CD4-positive, alpha-beta memory T cell (primary cell): ENCODE measurements at regions not wholly inside any gene's neighbourhood (a gene's known extent, or its start where the extent isn't known, plus 50 kb on each side); places are given as distances from the start of the nearest gene placed in this dataset.

Experiments used
- CTCF ChIA-PET: fragments of 350-600 bp; sonication (Branson Sonifier 250); formaldehyde crosslinking; loops from one replicate; lab custom pipeline; 2021; ENCODE audit warnings: inconsistent platforms; ENCODE audit not compliant: partially characterized antibody; lab: Charles Lee
- POLR2A ChIA-PET: fragments of 350-600 bp; sonication (Branson Sonifier 250); formaldehyde crosslinking; loops from one replicate; lab custom pipeline; 2021; ENCODE audit not compliant: partially characterized antibody; lab: Charles Lee
- DNase-seq, 5 donors: peaks; one replicate each; pipeline versions ENCODE4 v3.0.0 to v3.0.0-alpha.2; 2020 to 2022; ENCODE audit warnings: mixed read lengths in 1 of 5
- H3K27ac ChIP-seq: one replicate; pipeline ENCODE4 v1.7.0; 2013; ENCODE audit warnings: low read depth, low read length
- H3K27me3 ChIP-seq: 2 replicates; pipeline ENCODE4 v1.7.0; 2013; ENCODE audit warnings: mild to moderate bottlenecking, low read length, moderate library complexity; ENCODE audit not compliant: insufficient read depth
- H3K36me3 ChIP-seq: 2 replicates; pipeline ENCODE4 v1.7.0; 2013; ENCODE audit warnings: mild to moderate bottlenecking, low read length, moderate library complexity; ENCODE audit not compliant: insufficient read depth
- H3K4me1 ChIP-seq: 2 replicates; pipeline ENCODE4 v1.7.0; 2013; ENCODE audit warnings: mild to moderate bottlenecking, low read length, moderate library complexity; ENCODE audit not compliant: insufficient read depth
- H3K4me3 ChIP-seq, 2 donors: one replicate each; pipeline ENCODE4 v1.7.0; 2013; ENCODE audit warnings: low read length in 2 of 2, mild to moderate bottlenecking in 1 of 2
- H3K9me3 ChIP-seq, 2 donors: one replicate each; pipeline ENCODE4 v1.7.0; 2013; ENCODE audit warnings: low read length in 2 of 2, control low read depth in 1 of 2; ENCODE audit not compliant: control insufficient read depth in 1 of 2
- H3K27ac Mint-ChIP-seq, 7 donors: one replicate each; pipeline ENCODE4 v1.8.0; 2020 to 2021; ENCODE audit warnings: mixed read lengths in 7 of 7, mild to moderate bottlenecking in 6 of 7, inconsistent platforms in 3 of 7, moderate library complexity in 3 of 7
- H3K27me3 Mint-ChIP-seq, 2 donors: one replicate each; pipeline ENCODE4 v1.8.0; 2020 to 2021; ENCODE audit warnings: mixed read lengths in 2 of 2
- H3K36me3 Mint-ChIP-seq, 2 donors: one replicate each; pipeline ENCODE4 v1.8.0; 2020 to 2021; ENCODE audit warnings: mixed read lengths in 2 of 2, inconsistent platforms in 1 of 2, mild to moderate bottlenecking in 1 of 2
- H3K4me1 Mint-ChIP-seq, 4 donors: one replicate each; pipeline ENCODE4 v1.8.0; 2020 to 2021; ENCODE audit warnings: mixed read lengths in 4 of 4, mild to moderate bottlenecking in 1 of 4
- H3K4me3 Mint-ChIP-seq, 8 donors: one replicate each; pipeline ENCODE4 v1.8.0; 2020 to 2021; ENCODE audit warnings: mixed read lengths in 8 of 8, mild to moderate bottlenecking in 7 of 8, moderate library complexity in 6 of 8, inconsistent platforms in 3 of 8
- H3K9me3 Mint-ChIP-seq, 8 donors: one replicate each; pipeline ENCODE4 v1.8.0; 2020 to 2021; ENCODE audit warnings: mixed read lengths in 8 of 8, mild to moderate bottlenecking in 5 of 8, inconsistent platforms in 3 of 8, moderate library complexity in 1 of 8
- intact Hi-C: fragments of 100-400 bp; cut with micrococcal nuclease; formaldehyde crosslinking; loops from one replicate; pipeline ENCODE4 v1.15.1; 2023

GRCh38 chr1:81660286-81660685 lies 140.4 kb upstream of the ADGRL2 start:
- H3K27me3 ChIP-seq = no peaks in the 10 kb centered on the region
- ChIA-PET POLR2A (no interaction called here), CTCF (no interaction called here)
- no peaks in the 10 kb centered on the region for H3K4me1 ChIP-seq
- no peaks in the 10 kb centered on the region for H3K9me3 ChIP-seq
- no peak overlapping the region for H3K4me3 ChIP-seq
- Mint-ChIP-seq H3K36me3 (no peaks in the 10 kb centered on the region), H3K4me3 (no peak overlapping the region), H3K27me3 (no peaks in the 10 kb centered on the region), H3K4me1 (no peaks in the 10 kb centered on the region), H3K9me3 (peaks cover 0 to 4% (median 0%) of the 10 kb centered on the region in 8 donors), H3K27ac (no peak overlapping the region)
- intact Hi-C loops = no loop called here
- DNase-seq = no peak
- no peaks in the 10 kb centered on the region for H3K36me3 ChIP-seq
- H3K27ac ChIP-seq = no peak overlapping the region

- DNase-seq = no peak
- intact Hi-C loops = no loop called here
- CTCF ChIA-PET = no interaction called here
- peaks cover 0 to 8% (median 3%) of the 10 kb centered on the region in 8 donors for H3K9me3 Mint-ChIP-seq
- no peak overlapping the region for H3K27ac ChIP-seq
- no peaks in the 10 kb centered on the region for H3K27me3 Mint-ChIP-seq
- H3K27ac Mint-ChIP-seq = no peak overlapping the region
- no peaks in the 10 kb centered on the region for H3K9me3 ChIP-seq
- no peaks in the 10 kb centered on the region for H3K36me3 ChIP-seq
- H3K4me1 ChIP-seq = no peaks in the 10 kb centered on the region
- no peak overlapping the region for H3K4me3 Mint-ChIP-seq
- H3K4me3 ChIP-seq = no peak overlapping the region
- POLR2A ChIA-PET = no interaction called here
- H3K27me3 ChIP-seq = no peaks in the 10 kb centered on the region
- no peaks in the 10 kb centered on the region for H3K4me1 Mint-ChIP-seq
- H3K36me3 Mint-ChIP-seq = no peaks in the 10 kb centered on the region
Measured at GRCh38 chr1:81654657-81655056, 146.1 kb upstream of the ADGRL2 start.

GRCh38 chr1:81654147-81654546 lies 146.6 kb upstream of the ADGRL2 start:
- CTCF ChIA-PET = interaction anchor here (0.7 kb wide), 1 partner anchor 25 kb away, joined by 3 read pairs; no protein-coding TSS in a partner anchor
- Mint-ChIP-seq H3K9me3 (peaks cover 0 to 8% (median 3%) of the 10 kb centered on the region in 8 donors), H3K36me3 (no peaks in the 10 kb centered on the region), H3K27ac (no peak overlapping the region), H3K4me3 (no peak overlapping the region), H3K4me1 (no peaks in the 10 kb centered on the region), H3K27me3 (no peaks in the 10 kb centered on the region)
- POLR2A ChIA-PET = no interaction called here
- DNase-seq = no peak
- no peak overlapping the region for H3K4me3 ChIP-seq
- no peaks in the 10 kb centered on the region for H3K36me3 ChIP-seq
- no peaks in the 10 kb centered on the region for H3K9me3 ChIP-seq
- intact Hi-C loops = no loop called here
- no peak overlapping the region for H3K27ac ChIP-seq
- no peaks in the 10 kb centered on the region for H3K4me1 ChIP-seq
- H3K27me3 ChIP-seq = no peaks in the 10 kb centered on the region

- no peak overlapping the region for H3K4me3 ChIP-seq
- POLR2A ChIA-PET = no interaction called here
Measured at GRCh38 chr1:81650776-81651175, 150.0 kb upstream of the ADGRL2 start.

GRCh38 chr1:81635816-81636215 lies 164.9 kb upstream of the ADGRL2 start:
- H3K27me3 Mint-ChIP-seq = no peaks in the 10 kb centered on the region
- H3K4me1 Mint-ChIP-seq = no peaks in the 10 kb centered on the region
- no peaks in the 10 kb centered on the region for H3K36me3 ChIP-seq
- no peak overlapping the region for H3K27ac Mint-ChIP-seq
- no peaks in the 10 kb centered on the region for H3K9me3 ChIP-seq
- POLR2A ChIA-PET = no interaction called here
- no peaks in the 10 kb centered on the region for H3K4me1 ChIP-seq
- no peak overlapping the region for H3K27ac ChIP-seq
- no peak overlapping the region for H3K4me3 Mint-ChIP-seq
- no peak overlapping the region for H3K4me3 ChIP-seq
- H3K9me3 Mint-ChIP-seq = peaks cover 3 to 10% (median 5%) of the 10 kb centered on the region in 8 donors
- CTCF ChIA-PET = no interaction called here
- DNase-seq = no peak
- no peaks in the 10 kb centered on the region for H3K36me3 Mint-ChIP-seq
- H3K27me3 ChIP-seq = no peaks in the 10 kb centered on the region
- intact Hi-C loops = no loop called here

More at GRCh38 chr1:81650776-81651175, 150.0 kb upstream of the ADGRL2 start:
- CTCF ChIA-PET = no interaction called here
- no peak overlapping the region for H3K27ac Mint-ChIP-seq
- no peaks in the 10 kb centered on the region for H3K36me3 Mint-ChIP-seq
- H3K27me3 ChIP-seq = no peaks in the 10 kb centered on the region
- DNase-seq = no peak
- peaks cover 0 to 8% (median 3%) of the 10 kb centered on the region in 8 donors for H3K9me3 Mint-ChIP-seq
- intact Hi-C loops = no loop called here
- H3K4me1 ChIP-seq = no peaks in the 10 kb centered on the region
- H3K27ac ChIP-seq = no peak overlapping the region
- H3K27me3 Mint-ChIP-seq = no peaks in the 10 kb centered on the region
- no peaks in the 10 kb centered on the region for H3K9me3 ChIP-seq
- no peaks in the 10 kb centered on the region for H3K36me3 ChIP-seq
- no peak overlapping the region for H3K4me3 Mint-ChIP-seq
- H3K4me1 Mint-ChIP-seq = no peaks in the 10 kb centered on the region

- Mint-ChIP-seq H3K27ac (no peak overlapping the region), H3K9me3 (peaks cover 0 to 10% (median 4%) of the 10 kb centered on the region in 8 donors), H3K4me1 (no peaks in the 10 kb centered on the region), H3K4me3 (no peak overlapping the region), H3K27me3 (no peaks in the 10 kb centered on the region), H3K36me3 (no peaks in the 10 kb centered on the region)
- no peaks in the 10 kb centered on the region for H3K4me1 ChIP-seq
- CTCF ChIA-PET = no interaction called here
- no peaks in the 10 kb centered on the region for H3K9me3 ChIP-seq
- H3K4me3 ChIP-seq = no peak overlapping the region
- H3K27me3 ChIP-seq = no peaks in the 10 kb centered on the region
- POLR2A ChIA-PET = no interaction called here
- no peak for DNase-seq
- H3K36me3 ChIP-seq = no peaks in the 10 kb centered on the region
- intact Hi-C loops = no loop called here
- H3K27ac ChIP-seq = no peak overlapping the region
Measured at GRCh38 chr1:81634294-81634693, 166.4 kb upstream of the ADGRL2 start.

GRCh38 chr1:81619156-81619555 lies 181.6 kb upstream of the ADGRL2 start:
- Mint-ChIP-seq H3K4me1 (no peaks in the 10 kb centered on the region), H3K4me3 (no peak overlapping the region), H3K27ac (no peak overlapping the region), H3K36me3 (no peaks in the 10 kb centered on the region), H3K9me3 (peaks cover 2 to 13% (median 7%) of the 10 kb centered on the region in 8 donors), H3K27me3 (no peaks in the 10 kb centered on the region)
- intact Hi-C loops = no loop called here
- Histone ChIP-seq H3K36me3 (no peaks in the 10 kb centered on the region), H3K27ac (no peak overlapping the region), H3K9me3 (no peaks in the 10 kb centered on the region), H3K27me3 (no peaks in the 10 kb centered on the region), H3K4me1 (no peaks in the 10 kb centered on the region), H3K4me3 (no peak overlapping the region)
- no peak for DNase-seq
- POLR2A ChIA-PET = no interaction called here
- CTCF ChIA-PET = no interaction called here

GRCh38 chr1:81618376-81618775 lies 182.4 kb upstream of the ADGRL2 start:
- Mint-ChIP-seq H3K27me3 (no peaks in the 10 kb centered on the region), H3K9me3 (peaks cover 2 to 16% (median 7%) of the 10 kb centered on the region in 8 donors), H3K4me3 (no peak overlapping the region), H3K4me1 (no peaks in the 10 kb centered on the region), H3K36me3 (no peaks in the 10 kb centered on the region), H3K27ac (no peak overlapping the region)
- H3K36me3 ChIP-seq = no peaks in the 10 kb centered on the region
- H3K27ac ChIP-seq = no peak overlapping the region
- no peak overlapping the region for H3K4me3 ChIP-seq
- H3K9me3 ChIP-seq = no peaks in the 10 kb centered on the region
- H3K4me1 ChIP-seq = no peaks in the 10 kb centered on the region
- POLR2A ChIA-PET = no interaction called here
- CTCF ChIA-PET = no interaction called here
- DNase-seq = no peak
- intact Hi-C loops = no loop called here
- H3K27me3 ChIP-seq = no peaks in the 10 kb centered on the region
